Activated naive CD8-positive, alpha-beta T cell treated with anti-CD3 and anti-CD28 coated beads, Interleukin-2, amount 50 U/mL, for 16 hours (primary cell): ENCODE measurements at regions not wholly inside any gene's neighbourhood (a gene's known extent, or its start where the extent isn't known, plus 50 kb on each side); places are given as distances from the start of the nearest gene placed in this dataset.
"Not testable (repeated sequence)": the region's sequence is repeated elsewhere in the genome, so short reads cannot be mapped to it uniquely, and the experiment has no call there.

Experiments used
- DNase-seq: peaks from one replicate; pipeline ENCODE4 v3.0.0-alpha.2; 2020; ENCODE audit warnings: low read depth, low spot score

DNA sequence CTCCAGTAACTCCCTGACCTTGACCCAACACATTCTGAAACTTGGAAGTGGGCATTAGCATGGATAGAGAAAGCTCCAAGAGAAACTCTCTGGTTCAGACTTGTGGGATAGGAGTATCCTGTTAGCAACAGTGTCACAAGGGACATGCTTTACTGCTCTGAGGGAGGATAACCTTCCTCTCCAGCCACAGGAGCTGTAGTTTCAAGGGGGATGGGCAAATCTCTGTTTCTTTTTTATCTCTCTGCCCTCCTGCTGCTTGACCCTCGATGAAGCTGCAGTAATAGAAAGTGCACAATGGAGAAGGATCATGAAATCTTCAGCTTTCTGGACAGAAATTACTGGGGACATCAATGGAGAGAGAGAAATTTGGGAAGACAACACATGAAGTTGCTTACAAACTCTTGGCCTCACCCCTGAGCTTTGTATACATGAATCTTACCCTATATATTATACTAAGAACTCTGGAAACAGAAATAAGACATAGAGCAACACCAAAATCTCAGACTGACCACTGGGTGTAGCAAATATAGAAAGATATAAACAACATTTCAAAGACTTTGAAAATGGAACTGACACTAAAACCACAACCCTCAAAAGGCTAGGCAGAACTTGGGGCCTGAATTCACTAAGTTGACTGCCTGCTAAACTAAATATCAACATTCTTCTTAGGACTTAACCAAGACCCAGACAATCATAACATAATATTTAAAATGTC is 471.0 kb upstream of the MEF2C start:
- no peak for DNase-seq

DNA sequence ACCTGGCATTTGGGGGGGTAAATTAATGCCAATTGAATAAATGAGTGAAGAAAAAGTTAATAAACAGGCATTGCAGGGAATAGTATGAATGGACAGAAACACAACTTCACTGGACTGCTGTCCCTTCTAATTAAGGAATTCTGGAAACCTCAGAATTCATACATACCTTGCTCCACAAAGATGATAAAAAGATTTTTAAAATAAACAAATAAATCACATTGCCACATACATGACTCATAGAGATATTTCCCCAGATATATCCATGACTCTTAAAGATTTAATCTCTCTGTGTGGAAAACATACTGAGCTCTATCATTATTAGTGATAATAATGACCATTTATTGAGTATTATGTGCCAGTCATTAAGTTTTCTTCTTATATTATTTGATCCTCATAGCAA is 469.0 kb upstream of the MEF2C start:
- DNase-seq: no peak

DNA sequence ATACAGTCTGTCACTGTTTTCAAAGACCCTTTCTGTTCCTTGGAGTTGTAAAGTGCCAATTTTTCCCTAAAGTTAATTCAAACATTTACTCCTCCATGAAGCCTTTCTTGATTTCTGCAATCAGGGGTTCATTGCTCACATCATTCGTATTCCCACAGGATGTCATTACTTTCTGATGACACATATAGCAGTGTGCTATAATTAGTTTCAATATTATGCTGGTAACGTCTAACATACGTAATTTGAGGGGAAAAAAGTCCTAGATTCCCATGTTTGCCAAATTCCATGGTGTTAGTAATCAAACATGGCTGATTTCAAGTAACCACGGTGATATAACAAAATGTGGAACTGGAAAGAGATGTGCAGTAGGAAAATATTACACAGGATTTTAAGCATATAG is 468.2 kb upstream of the MEF2C start:
- DNase-seq: no peak

DNA sequence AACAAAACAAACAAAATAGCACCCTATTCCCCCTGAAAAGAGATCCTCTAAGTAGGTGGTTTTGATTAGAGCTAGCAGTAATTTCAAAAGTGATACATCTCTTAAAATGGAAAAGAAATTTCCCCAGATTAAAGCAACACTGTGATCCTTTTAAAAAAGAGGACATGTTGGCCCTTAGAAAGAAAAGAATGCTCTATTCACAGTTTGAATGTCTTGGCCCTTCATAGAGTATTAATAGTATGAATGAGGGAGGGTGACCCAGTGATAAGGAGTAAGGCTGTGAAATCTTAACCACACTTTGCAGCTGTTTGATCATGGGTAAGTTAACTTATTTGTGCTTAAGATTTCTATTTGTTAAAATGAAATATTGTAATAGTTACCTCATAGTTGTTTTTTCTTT is 467.7 kb upstream of the MEF2C start:
- DNase-seq: no peak

DNA sequence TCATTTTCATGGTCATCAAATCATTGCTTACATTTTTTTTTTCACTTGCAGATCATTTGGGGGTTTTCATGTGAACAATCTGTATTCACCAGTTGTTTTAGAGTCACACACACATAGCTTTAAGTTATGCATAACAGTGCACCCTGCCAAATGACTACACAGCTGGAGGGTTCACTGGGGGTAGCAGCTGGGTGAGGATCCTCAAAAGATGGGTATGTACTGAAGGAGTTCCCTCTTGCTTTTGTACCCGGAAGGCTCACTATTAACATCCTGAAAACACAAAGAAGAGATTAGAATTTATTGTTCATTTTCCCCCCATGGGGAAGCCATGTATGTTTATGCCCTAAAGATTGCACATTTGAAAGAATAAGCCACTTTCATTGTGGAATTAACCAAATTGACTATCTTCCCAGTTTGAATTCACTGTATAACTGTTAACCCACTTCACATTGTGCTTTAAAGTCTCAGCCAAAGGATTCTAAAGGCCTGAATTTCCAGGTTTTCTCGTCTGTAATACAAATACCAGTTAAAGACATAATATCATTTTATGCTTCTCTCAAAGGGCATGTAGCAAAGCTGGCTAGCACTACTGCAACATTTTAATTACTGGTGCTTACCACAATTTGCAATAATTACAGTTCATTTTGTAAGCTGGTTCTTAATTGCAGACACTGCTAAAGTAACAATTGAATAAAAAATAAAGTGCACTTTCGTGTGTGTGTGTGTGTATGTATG is 466.4 kb upstream of the MEF2C start:
- DNase-seq: no peak

DNA sequence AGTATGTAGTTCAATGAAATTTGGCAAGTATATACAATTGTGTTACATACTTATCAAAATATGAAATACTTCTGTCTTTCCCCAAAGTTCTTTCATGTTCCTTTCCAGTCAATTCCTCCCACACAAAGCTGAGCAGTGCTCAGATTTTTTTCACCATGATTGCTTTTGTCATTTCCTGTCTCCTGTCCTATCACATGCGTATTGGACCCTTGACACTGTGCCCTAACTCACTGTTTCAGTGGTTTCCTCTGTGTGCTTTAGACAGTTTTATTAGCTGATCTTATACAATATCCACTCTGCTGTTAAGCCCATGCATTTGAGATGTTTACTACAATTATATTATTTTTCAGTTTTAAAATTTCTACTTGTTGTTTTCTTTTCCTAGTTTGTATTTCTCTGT is 463.6 kb upstream of the MEF2C start:
- DNase-seq: no peak

DNA sequence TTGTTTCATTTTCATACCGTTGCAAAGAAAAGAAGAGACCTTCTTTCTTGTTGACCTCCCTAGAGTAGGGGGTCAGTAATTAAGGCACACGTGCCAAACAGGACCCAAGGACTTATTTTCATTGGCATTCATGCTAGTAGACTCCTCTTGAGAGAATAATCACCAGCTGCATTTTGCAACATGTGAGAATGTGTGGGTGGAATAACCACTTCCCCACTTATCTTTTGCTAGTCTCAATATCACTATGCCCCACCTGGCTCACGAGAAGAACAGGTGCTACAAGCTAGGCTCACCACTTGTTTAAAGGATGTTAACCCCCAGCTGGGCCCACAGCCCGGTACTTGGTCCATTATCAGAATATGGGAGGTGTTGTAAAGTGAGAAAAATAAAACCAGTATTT is 460.7 kb upstream of the MEF2C start:
- DNase-seq: no peak

DNA sequence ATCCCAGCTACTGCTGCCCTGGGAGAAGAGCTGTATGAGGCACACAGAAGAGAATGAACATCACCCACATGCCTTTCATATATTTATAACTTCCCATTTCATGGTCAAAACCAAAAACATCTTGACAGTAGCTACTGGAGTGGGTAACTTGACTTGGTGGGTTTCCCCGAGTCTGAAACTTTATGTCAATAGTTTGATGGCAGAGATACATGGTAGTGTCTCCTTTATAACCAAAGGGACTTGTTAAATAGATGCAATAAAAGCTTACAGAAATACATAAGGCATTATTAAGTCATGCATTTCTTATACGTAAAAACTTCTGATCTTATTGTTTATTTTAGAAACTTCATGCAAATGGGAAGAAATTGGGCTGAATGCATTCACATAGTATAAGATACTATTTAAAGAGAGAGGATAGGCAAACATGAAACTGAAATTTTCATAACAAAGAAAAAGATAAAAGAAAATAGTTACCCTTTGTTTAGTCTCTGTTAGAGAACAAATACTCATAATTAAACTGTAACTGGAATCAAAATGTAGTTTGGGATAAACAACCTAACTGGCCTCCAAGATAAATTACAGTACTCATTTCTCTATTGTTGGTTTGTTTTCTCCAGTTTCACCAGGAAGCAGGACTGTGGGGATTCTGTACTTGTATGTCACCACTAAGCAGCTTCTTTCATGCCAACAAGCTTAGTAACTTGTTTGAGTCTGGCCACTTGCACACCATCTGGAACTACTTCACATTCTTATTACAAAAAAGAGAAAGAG is 459.3 kb upstream of the MEF2C start:
- no peak for DNase-seq

DNA sequence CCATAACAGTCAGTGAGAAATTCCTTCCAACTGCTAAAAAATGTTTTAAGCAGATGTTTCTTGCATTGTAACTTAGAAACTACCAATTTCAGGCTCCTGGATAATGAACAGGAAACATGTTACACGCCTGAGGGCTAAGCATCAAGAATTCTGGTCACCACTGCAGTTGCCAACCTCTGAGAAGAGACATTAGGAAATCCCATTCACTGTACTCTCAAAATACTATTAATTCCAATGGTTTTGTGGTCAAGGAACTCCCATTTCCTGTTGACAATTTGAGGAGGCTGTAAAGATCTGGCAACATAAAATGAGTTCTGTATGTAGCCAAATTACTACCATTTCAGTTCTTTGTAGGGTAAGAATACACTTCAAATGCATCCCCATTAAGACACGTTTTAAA is 456.0 kb upstream of the MEF2C start:
- DNase-seq: no peak

DNA sequence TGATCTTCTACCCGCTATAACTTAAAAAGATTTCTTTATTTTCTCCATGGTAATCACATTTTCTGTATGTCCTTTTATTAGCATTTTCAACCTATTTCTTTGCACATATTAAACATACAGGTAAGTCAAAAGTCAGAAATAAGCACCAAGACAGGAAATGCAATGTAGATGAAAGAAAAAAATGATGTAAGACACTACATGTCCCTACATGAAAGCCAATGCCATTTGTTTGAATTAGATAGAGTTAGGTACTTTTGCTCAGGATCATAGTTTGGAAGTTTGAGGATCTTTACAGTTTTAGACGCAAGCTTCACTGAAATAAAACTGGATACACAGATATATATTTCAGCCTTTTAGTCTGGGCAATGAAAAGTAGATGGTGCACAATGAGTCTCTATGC is 453.1 kb upstream of the MEF2C start:
- DNase-seq: no peak

DNA sequence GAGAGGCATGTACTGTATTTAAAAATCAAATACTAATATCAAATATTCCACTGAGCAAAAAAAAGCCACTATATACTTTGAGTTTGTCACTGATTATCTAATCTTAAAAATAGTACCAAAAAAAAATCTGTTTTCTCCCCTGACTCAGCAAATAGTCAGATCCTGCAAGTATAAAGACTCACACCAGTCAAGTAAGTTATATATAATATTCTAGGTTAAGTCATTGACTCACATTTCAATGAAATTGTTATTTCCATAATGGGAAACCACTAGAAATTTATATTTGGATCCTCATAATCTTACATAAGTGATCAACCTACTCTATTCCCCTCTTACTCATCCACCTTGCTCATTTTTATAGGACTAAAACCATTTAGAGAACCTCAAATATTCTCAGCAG is 447.2 kb upstream of the MEF2C start:
- DNase-seq: no peak

DNA sequence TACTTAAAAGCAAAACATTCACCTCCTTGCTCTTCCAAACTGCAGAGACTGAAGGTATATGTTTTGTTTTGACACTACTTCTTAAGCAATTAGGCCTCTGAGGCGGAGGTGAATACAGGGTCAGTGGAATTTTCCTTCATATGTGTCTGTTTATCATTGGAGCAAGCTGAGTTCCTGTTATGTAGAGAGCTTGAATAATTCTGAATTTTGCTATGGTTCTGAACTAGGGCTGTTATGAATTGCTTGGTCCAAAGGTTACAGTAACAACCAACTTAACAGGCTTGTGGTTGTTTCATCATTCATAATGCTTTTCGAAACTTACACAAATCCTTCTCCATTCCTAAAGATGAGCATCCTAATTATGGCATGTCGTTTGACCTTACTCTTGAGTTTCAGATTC is 444.6 kb upstream of the MEF2C start:
- no peak for DNase-seq

DNA sequence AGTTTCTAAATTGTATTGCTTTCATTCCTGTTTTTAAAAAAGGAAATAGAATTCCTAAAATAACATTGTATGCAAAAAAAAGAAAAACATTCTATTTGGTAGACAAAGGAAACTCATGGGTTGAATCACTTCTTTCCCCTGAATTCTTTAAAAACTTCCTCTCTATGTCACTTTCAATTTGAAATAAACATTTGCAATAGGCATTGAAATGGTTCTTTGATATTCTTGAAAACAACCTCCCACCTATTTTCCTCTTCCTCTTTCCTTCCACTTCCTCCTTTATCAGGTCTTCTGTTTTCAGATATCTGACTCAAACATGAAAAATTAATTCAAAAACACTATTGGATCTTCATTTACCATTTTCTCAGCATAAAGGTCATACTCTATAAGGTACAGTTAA is 442.0 kb upstream of the MEF2C start:
- DNase-seq: no peak

DNA sequence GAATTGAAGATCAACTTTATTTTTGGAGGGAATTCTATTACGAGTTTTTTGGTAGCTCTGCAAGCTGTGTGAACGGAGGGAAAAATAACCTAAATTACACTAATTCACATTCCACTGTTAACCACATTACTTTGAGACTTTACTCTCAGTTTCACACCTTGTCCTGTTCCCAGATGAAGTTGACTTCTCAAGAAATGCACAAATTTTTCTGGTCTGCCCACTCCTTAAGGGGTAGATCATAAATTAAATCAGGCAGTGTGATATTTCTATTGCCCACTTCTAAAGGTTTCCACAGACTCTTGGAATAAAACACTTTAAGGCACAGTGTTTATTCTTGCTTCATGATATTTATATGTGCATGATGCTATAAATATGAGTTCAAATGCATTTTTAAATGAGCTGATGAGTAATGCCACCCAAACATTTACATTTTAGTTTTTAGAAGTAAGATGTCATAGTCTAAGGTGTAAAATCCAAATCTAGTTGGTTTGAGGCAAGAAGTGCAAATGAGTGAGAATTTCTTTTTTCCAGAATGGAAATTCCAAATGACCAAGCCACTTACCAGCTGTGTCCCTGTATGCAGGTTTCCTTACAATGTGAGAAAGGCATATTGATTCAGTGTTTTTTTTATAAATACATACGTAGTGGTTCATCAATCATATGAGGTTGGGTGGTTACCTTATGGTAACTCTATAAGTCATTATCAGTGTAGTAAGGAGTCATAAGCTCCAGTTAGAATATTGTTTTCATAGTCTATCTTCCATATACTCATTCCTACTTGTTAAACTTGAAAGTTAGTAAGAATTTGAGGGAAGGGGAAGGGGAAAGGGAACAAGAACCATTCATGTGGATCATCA is 437.7 kb upstream of the MEF2C start:
- no peak for DNase-seq

DNA sequence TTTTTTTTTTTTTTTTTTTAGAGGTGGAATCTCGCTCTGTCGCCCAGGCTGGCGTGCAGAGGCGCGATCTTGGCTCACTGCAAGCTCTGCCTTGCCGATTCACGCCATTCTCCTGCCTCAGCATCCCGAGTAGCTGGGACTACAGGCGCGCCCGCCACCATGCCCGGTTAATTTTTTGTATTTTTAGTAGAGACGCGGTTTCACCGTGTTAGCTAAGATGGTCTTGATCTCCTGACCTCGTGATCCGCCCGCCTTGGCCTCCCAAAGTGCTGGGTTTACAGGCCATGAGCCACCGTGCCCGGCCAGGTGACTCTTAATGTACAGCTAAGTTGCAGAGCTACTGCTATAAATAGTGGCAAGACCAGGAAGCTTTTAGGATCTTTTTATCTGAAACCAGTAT is 434.9 kb upstream of the MEF2C start:
- not testable (repeated sequence) for DNase-seq

DNA sequence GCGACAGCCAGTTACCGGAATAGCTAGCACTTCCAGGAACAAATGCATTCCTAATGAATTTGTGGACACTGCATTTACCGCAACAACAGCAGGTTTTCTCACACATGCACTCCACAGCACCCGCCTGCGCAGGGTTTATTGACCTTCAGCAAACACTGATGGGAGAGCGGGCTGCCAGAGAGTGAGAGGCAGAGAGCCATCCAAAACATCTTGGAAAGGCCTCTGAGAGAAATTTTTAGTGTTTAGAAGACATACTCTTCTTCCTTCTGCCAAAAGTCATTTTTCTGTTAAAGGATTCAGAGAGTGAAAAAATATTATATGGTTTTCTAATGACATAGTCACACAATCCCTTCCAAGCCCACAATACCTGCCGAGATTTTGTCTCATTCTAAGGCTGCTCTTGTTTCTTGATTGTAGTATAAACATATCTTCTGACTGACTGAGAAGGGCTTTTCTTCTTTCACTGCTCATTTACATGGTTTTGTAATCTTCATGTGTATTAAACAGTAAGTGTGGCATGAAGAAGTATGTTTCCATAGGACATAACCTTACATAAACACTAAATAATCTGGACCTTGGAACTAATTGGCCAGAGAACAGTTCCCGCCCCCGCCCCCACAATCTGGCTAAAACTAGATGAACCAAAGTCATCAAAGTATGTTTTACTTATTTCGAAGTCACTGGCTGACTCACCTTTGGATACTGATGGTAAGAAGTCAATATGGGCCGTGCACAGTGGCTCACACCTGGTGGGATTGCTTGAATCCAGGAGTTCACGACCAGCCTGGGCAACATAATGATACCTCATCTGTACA is 432.5 kb upstream of the MEF2C start:
- no peak for DNase-seq

DNA sequence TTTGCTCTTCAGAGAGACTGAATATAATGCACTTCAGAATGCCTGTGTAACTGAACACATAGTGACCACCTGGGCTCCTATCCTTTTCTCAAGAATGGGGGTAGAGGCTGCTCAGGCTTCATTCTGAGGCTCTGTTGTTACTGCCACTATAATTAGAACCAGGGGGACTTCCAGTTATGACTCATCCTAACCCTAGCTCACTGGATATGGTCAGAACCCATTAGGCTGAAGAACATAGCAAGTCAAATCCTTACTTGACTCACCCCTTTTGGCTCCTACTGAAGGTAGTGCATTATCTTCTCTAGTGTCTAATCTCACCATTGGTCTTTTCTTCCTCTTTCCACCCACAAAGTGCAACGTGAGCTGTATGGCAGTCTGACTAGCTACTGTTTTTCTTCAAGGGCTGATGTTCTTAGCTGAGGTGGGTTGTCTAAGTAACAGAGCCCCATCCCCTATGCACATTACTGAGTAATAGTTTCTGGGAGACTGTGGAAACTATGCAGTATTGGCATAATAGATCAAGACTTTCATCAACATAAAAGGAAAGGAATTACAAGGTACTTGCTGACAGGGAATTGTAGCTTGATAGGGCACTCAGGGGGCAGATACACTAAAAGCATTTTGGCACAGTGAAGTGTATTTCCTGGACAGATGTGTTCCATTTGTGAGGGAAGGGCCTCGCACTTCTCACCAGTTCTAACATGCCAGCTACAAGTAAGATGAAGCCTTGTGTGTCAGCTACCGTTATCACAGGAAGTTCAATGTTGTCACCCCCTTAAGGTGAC is 431.0 kb upstream of the MEF2C start:
- no peak for DNase-seq

DNA sequence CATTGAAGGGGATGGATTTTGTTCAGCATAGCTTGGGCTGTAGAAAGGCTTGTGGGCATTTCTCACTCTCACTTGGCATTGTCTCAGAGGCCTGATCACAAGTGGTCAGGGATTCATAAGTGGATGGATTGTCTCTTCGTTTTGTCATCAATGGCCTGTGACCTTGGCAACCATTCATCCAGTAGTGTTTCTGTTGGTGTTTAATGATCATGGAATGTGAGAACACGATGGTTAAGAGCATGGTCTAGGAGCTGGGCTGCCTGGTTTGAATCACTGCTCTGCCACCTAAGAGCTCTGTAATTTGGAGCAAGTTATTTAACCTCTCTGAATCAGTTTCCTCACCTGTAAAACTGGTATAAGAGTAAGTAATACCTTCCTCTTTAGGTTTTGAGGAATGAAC is 430.1 kb upstream of the MEF2C start:
- DNase-seq: no peak

DNA sequence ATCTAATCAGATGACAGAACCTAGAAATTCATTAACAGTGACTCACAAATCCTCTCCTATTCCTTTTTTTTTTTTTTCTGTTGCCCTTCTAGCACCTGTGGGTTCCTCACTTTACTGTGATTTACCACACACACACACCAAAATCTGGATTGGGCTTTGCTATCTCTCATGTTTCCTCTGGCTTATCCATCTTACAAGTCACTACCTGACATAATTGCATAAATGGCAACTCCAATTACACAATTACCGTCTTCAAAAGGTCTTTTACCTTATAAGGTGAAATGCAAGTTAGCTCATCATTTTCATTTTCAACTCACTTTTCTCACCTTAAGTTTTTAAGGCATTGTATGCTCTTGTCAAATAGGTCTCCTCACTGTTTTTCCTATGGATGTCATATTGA is 426.3 kb upstream of the MEF2C start:
- DNase-seq: no peak

DNA sequence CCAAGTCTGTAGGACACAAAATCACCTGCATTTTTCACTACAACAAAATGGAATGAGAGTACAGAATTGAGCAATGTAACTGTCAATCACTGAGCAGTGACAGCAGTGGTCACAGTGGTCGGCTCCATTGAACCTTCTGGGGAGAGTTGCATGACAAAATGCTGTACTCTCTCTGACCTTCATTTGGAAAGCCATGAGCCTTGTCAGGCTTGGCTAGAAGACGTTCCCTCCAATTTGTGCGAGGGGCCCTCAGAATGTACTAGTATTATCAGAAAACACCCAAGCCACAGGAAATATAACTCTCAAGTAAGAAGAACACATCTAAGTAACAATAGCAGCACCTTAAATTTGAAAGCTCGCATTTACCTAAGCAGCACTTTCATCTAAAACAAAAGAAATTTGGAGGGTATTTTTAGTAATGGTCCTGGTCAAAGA is 425.6 kb upstream of the MEF2C start:
- DNase-seq: no peak
